Natural killer cell (primary cell): ENCODE measurements at regions not wholly inside any gene's neighbourhood (a gene's known extent, or its start where the extent isn't known, plus 50 kb on each side); places are given as distances from the start of the nearest gene placed in this dataset.
"Not testable (repeated sequence)": the region's sequence is repeated elsewhere in the genome, so short reads cannot be mapped to it uniquely, and the experiment has no call there.

Experiments used
- ATAC-seq, 3 donors: fragments of 150-1000 bp in 2 of 3; fragments of 200-7000 bp in 1 of 3; cut with Tn5 transposase; 1 replicate in 1 of 3; 2 replicates in 2 of 3; pipeline ENCODE4 v1.10.0; 2021; ENCODE audit warnings: mild to moderate bottlenecking in 2 of 3, moderate library complexity in 2 of 3
- DNase-seq, 2 donors: peaks; one replicate each; pipeline versions ENCODE4 v3.0.0 to v3.0.0-alpha.2; 2013 to 2021; ENCODE audit warnings: mixed read lengths in 1 of 2
- H3K27ac ChIP-seq: one replicate; pipeline ENCODE4 v1.5.1; 2013; ENCODE audit warnings: mild to moderate bottlenecking, low read length
- H3K27me3 ChIP-seq: one replicate; pipeline ENCODE4 v1.6.1; 2013; ENCODE audit warnings: low read length; ENCODE audit not compliant: control insufficient read depth, insufficient read depth
- H3K36me3 ChIP-seq: one replicate; pipeline ENCODE4 v1.6.1; 2013; ENCODE audit warnings: low read length; ENCODE audit not compliant: control insufficient read depth, insufficient read depth
- H3K4me1 ChIP-seq: one replicate; pipeline ENCODE4 v1.6.1; 2013; ENCODE audit warnings: low read length; ENCODE audit not compliant: control insufficient read depth, insufficient read depth
- H3K4me3 ChIP-seq: one replicate; pipeline ENCODE4 v1.5.1; 2013; ENCODE audit warnings: low read length
- H3K9me3 ChIP-seq: one replicate; pipeline ENCODE4 v1.6.1; 2013; ENCODE audit warnings: low read length; ENCODE audit not compliant: control insufficient read depth, insufficient read depth
- H3K27ac Mint-ChIP-seq, 2 donors: one replicate each; pipeline ENCODE4 v1.8.0; 2022; ENCODE audit warnings: mild to moderate bottlenecking in 2 of 2, mixed read lengths in 2 of 2, moderate library complexity in 1 of 2
- H3K27me3 Mint-ChIP-seq, 2 donors: one replicate each; pipeline ENCODE4 v1.8.0; 2022; ENCODE audit warnings: low read depth in 2 of 2, mixed read lengths in 2 of 2
- H3K36me3 Mint-ChIP-seq: one replicate; pipeline ENCODE4 v1.8.0; 2022; ENCODE audit warnings: mixed read lengths
- H3K4me1 Mint-ChIP-seq, 2 donors: one replicate each; pipeline ENCODE4 v1.8.0; 2022; ENCODE audit warnings: mixed read lengths in 2 of 2
- H3K4me3 Mint-ChIP-seq: one replicate; pipeline ENCODE4 v1.8.0; 2022; ENCODE audit warnings: mild to moderate bottlenecking, moderate library complexity, mixed read lengths
- H3K9me3 Mint-ChIP-seq, 2 donors: one replicate each; pipeline ENCODE4 v1.8.0; 2022; ENCODE audit warnings: mixed read lengths in 2 of 2
- WGBS: methylation state at CpG from one replicate; pipeline ENCODE4 v1.1.7; 2013; ENCODE audit warnings: missing lambda C conversion rate; ENCODE audit not compliant: insufficient coverage; 5-methylcytosine and 5-hydroxymethylcytosine counted together
- intact Hi-C: fragments of 100-400 bp; cut with micrococcal nuclease; formaldehyde crosslinking; loops from one replicate; pipeline ENCODE4 v1.14.2; 2022
- TF ChIP-seq, protein P1 (sequence below): fragments of 200-600 bp; IDR thresholded peaks from one replicate; pipeline ENCODE4 v1.8.0; 2022; ENCODE audit warnings: antibody characterized with exemption

DNA sequence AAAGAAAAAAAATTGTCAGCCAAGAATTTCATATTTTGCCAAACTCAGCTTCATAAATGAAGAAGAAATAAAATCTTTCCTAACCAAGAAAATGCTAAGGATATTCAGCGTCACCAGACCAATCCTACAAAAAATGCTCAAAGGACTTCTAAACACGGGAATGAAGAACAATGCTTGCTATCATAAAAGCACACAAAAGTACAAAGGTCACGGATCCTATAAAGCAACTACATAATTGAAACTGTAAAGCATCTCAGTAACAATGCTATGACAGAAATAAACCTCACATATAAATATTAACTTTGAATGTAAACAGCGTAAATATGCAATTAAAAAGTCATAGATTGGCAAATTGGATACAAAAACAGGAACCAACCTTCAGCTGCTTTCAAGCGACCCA lies 1314.6 kb upstream of the GYPC start:
- Histone ChIP-seq H3K9me3 (no peaks in the 10 kb centered on the region), H3K36me3 (no peaks in the 10 kb centered on the region), H3K4me1 (no peaks in the 10 kb centered on the region), H3K27me3 (no peaks in the 10 kb centered on the region), H3K27ac (no peak overlapping the region), H3K4me3 (no peak overlapping the region)
- H3K9me3 Mint-ChIP-seq: peaks cover 9 to 17% of the 10 kb centered on the region in 2 donors
- H3K27ac Mint-ChIP-seq: no peak overlapping the region
- TF ChIP-seq, protein P1, sequence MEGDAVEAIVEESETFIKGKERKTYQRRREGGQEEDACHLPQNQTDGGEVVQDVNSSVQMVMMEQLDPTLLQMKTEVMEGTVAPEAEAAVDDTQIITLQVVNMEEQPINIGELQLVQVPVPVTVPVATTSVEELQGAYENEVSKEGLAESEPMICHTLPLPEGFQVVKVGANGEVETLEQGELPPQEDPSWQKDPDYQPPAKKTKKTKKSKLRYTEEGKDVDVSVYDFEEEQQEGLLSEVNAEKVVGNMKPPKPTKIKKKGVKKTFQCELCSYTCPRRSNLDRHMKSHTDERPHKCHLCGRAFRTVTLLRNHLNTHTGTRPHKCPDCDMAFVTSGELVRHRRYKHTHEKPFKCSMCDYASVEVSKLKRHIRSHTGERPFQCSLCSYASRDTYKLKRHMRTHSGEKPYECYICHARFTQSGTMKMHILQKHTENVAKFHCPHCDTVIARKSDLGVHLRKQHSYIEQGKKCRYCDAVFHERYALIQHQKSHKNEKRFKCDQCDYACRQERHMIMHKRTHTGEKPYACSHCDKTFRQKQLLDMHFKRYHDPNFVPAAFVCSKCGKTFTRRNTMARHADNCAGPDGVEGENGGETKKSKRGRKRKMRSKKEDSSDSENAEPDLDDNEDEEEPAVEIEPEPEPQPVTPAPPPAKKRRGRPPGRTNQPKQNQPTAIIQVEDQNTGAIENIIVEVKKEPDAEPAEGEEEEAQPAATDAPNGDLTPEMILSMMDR: no peak
- DNase-seq: no peak
- no peaks in the 10 kb centered on the region for H3K4me1 Mint-ChIP-seq
- ATAC-seq: no peak
- no peak overlapping the region for H3K4me3 Mint-ChIP-seq
- no peaks in the 10 kb centered on the region for H3K27me3 Mint-ChIP-seq
- H3K36me3 Mint-ChIP-seq: no peaks in the 10 kb centered on the region
- WGBS: 82% methylated on average over 4 of the region's 5 CpGs
- intact Hi-C loops: no loop called here

GRCh38 chr2:125353542-125353941 lies 1302.4 kb upstream of the GYPC start:
- DNase-seq, H3K27me3 Mint-ChIP-seq, H3K4me3 Mint-ChIP-seq, H3K4me1 Mint-ChIP-seq, ATAC-seq, H3K36me3 Mint-ChIP-seq, H3K9me3 ChIP-seq, H3K4me1 ChIP-seq, H3K27ac ChIP-seq, intact Hi-C loops, H3K36me3 ChIP-seq, H3K27me3 ChIP-seq, H3K4me3 ChIP-seq, H3K27ac Mint-ChIP-seq: not testable (repeated sequence)
- peaks cover 12% of the 10 kb centered on the region in 2 donors for H3K9me3 Mint-ChIP-seq
- WGBS: 98% methylated on average over 8 of the region's 12 CpGs

DNA sequence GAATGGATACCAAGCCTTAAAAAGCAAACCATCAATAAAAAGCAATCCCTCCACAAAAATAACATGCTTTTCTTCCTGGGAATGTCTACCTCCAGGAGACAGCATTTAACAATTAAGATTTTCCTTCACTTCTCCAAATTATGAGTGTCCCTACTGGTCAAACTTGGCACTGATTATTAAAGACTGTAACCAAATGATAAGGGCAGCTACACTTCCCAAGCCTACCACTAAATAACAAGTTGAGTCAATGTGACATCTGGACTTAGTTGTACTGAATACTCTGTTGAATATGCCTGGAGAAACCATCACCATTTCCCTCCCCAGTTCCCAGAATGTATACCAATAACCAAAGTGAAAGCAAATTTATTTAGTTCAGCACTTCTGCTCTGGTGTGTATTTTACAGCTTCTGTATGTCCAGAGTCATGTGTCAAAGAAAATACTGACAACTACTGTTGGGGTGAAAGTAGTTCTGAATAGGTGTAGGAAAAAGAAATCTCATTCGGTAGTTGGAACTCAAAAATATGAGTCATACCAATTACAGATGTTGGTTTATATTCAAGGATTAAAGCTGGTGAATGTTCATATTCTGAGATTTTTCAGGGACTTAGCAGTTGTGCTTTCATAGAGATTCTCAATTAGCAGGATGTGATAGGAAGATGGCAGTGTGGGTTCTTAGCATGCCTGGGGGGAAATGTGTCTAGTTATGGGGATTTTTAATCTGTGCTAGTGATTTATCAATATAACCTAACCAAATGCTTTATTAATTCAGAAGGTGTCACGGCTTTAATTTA lies 1291.6 kb upstream of the GYPC start:
- Mint-ChIP-seq H3K9me3 (peaks cover 17 to 19% of the 10 kb centered on the region in 2 donors), H3K27me3 (no peaks in the 10 kb centered on the region), H3K36me3 (peaks cover 8% of the 10 kb centered on the region), H3K27ac (no peak overlapping the region), H3K4me3 (no peak overlapping the region), H3K4me1 (no peaks in the 10 kb centered on the region)
- Histone ChIP-seq H3K27ac (no peak overlapping the region), H3K9me3 (no peaks in the 10 kb centered on the region), H3K4me3 (no peak overlapping the region), H3K36me3 (no peaks in the 10 kb centered on the region), H3K27me3 (no peaks in the 10 kb centered on the region), H3K4me1 (no peaks in the 10 kb centered on the region)
- TF ChIP-seq, protein P1: no peak
- no peak for ATAC-seq
- intact Hi-C loops: no loop called here
- WGBS: 83% methylated on average over 2 of the region's 2 CpGs
- DNase-seq: no peak

GRCh38 chr2:125364984-125365265 lies 1291.0 kb upstream of the GYPC start:
- DNase-seq (no peak), ATAC-seq (no peak)
- no peaks in the 10 kb centered on the region for H3K36me3 ChIP-seq
- H3K4me1 Mint-ChIP-seq: no peaks in the 10 kb centered on the region
- H3K27me3 Mint-ChIP-seq: no peaks in the 10 kb centered on the region
- no peak overlapping the region for H3K27ac Mint-ChIP-seq
- no peak overlapping the region for H3K27ac ChIP-seq
- peaks cover 5% of the 10 kb centered on the region for H3K36me3 Mint-ChIP-seq
- no peaks in the 10 kb centered on the region for H3K9me3 ChIP-seq
- no peak overlapping the region for H3K4me3 ChIP-seq
- intact Hi-C loops: no loop called here
- no peaks in the 10 kb centered on the region for H3K4me1 ChIP-seq
- H3K27me3 ChIP-seq: no peaks in the 10 kb centered on the region
- TF ChIP-seq, protein P1: no peak
- H3K9me3 Mint-ChIP-seq: peaks cover 12 to 17% of the 10 kb centered on the region in 2 donors
- WGBS: 83% methylated on average over 1 of the region's 1 CpG
- H3K4me3 Mint-ChIP-seq: no peak overlapping the region
